OCI-LY7 (cell line): ENCODE measurements at regions not wholly inside any gene's neighbourhood (a gene's known extent, or its start where the extent isn't known, plus 50 kb on each side); places are given as distances from the start of the nearest gene placed in this dataset.

ENCODE experiments used
- BruUV-seq: library from RNA; stranded (reverse); fragments of 400-500 nt; replicated peaks from 2 replicates; lab custom pipeline; 2021; lab: Mats Ljungman, UMichigan
- CTCF ChIA-PET: fragments of 300-600 bp; sonication (Branson Sonifier 250); formaldehyde crosslinking; loops from one replicate; lab custom pipeline; 2022; ENCODE audit warnings: antibody characterized with exemption; ENCODE audit not compliant: unreplicated experiment; lab: Charles Lee
- POLR2A ChIA-PET: fragments of 300-600 bp; sonication (Branson Sonifier 250); formaldehyde crosslinking; loops from one replicate; lab custom pipeline; 2022; ENCODE audit warnings: antibody characterized with exemption; lab: Charles Lee
- DNase-seq: peaks from one replicate; pipeline ENCODE4 v3.0.0-alpha.2; 2015; ENCODE audit warnings: low spot score
- H2AFZ ChIP-seq: fragments of 200-600 bp; sonication (generic), shearing (Covaris generic); 2 replicates; pipeline ENCODE4 v1.6.1; 2014; ENCODE audit warnings: mild to moderate bottlenecking, antibody characterized with exemption, low read length, moderate library complexity
- H3K27ac ChIP-seq: fragments of 200-600 bp; sonication (generic); 2 replicates; pipeline ENCODE4 v1.5.1; 2014; ENCODE audit warnings: mixed run types, low read depth, mild to moderate bottlenecking, moderate library complexity, low read length, inconsistent platforms; ENCODE audit not compliant: poor library complexity, severe bottlenecking
- H3K36me3 ChIP-seq: fragments of 200-600 bp; sonication (generic); 2 replicates; pipeline ENCODE4 v1.6.1; 2014; ENCODE audit warnings: mild to moderate bottlenecking, antibody characterized with exemption, low read length, moderate library complexity, mixed read lengths; ENCODE audit not compliant: insufficient read depth
- H3K4me1 ChIP-seq: fragments of 200-600 bp; sonication (generic); 2 replicates; pipeline ENCODE4 v1.5.1; 2014; ENCODE audit warnings: mild to moderate bottlenecking, low read length; ENCODE audit not compliant: insufficient read depth, poor library complexity, severe bottlenecking
- H3K4me2 ChIP-seq: fragments of 200-600 bp; sonication (generic); 2 replicates; pipeline ENCODE4 v1.6.1; 2014; ENCODE audit warnings: mild to moderate bottlenecking, low read length
- H3K4me3 ChIP-seq: fragments of 200-600 bp; sonication (generic); 2 replicates; pipeline ENCODE4 v1.5.1; 2014; ENCODE audit warnings: mild to moderate bottlenecking, low read depth, low read length; ENCODE audit not compliant: poor library complexity, severe bottlenecking
- H3K79me2 ChIP-seq: fragments of 200-600 bp; sonication (generic); 2 replicates; pipeline ENCODE4 v1.6.1; 2016; ENCODE audit warnings: low read depth, mild to moderate bottlenecking, low read length, moderate library complexity, mixed read lengths; ENCODE audit not compliant: insufficient read depth
- H3K9me2 ChIP-seq: fragments of 200-600 bp; sonication (generic); 2 replicates; pipeline ENCODE4 v1.6.1; 2016; ENCODE audit warnings: mild to moderate bottlenecking, low read length, mixed read lengths; ENCODE audit not compliant: insufficient read depth
- H3K9me3 ChIP-seq: fragments of 200-600 bp; sonication (generic); 2 replicates; pipeline ENCODE4 v1.6.1; 2014; ENCODE audit warnings: mild to moderate bottlenecking, mixed run types, low read length, mixed read lengths
- H4K20me1 ChIP-seq: fragments of 200-600 bp; sonication (generic); 2 replicates; pipeline ENCODE4 v1.6.1; 2014; ENCODE audit warnings: mild to moderate bottlenecking, antibody characterized with exemption, low read length, moderate library complexity, mixed read lengths; ENCODE audit not compliant: insufficient read depth
- EZH2phosphoT487 ChIP-seq: fragments of 200-600 bp; sonication (generic); IDR thresholded peaks from 2 replicates; pipeline ENCODE4 v1.6.1; 2018; ENCODE audit warnings: low read depth, borderline replicate concordance, mild to moderate bottlenecking, mixed run types, antibody characterized with exemption, low read length, moderate library complexity, mixed read lengths
- intact Hi-C: fragments of 100-400 bp; cut with micrococcal nuclease; formaldehyde crosslinking; loops from one replicate; pipeline ENCODE4 v1.10.0; 2022; ENCODE audit not compliant: unreplicated experiment
- TF ChIP-seq, protein P1 (sequence below): fragments of 200-600 bp; sonication (generic); conservative IDR thresholded peaks from 2 replicates; pipeline ENCODE4 v1.5.1; 2014; ENCODE audit warnings: mild to moderate bottlenecking, antibody characterized with exemption, low read length, moderate library complexity, mixed read lengths

DNA sequence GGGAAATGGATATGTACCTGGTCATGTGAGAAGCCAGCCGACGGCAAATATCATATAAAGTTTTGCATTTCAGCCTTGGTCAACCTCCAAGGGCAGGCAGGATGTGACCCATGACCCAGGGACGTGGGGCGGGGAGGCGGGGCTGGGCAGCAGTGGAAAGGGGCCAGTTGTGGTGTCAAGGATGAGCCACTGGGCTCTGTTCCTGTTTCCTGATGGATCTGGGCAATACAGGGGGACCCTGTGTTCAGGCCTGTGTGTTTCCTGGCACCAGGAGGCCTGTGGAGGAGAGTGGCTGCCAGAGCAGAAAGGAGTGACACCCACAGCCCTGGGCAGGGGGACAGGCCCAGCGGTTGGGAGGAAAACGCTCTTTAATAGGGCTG, 106.9 kb downstream of the GATA6 start:
- intact Hi-C loops: no loop called here
- POLR2A ChIA-PET: interaction anchor here (1.0 kb wide), 1 partner anchor 63 kb away, joined by 4 read pairs; no protein-coding TSS in a partner anchor
- H3K9me3 ChIP-seq: no peaks in the 10 kb centered on the region
- no peak overlapping the region for H3K4me3 ChIP-seq
- CTCF ChIA-PET: no interaction called here
- BruUV-seq: no TSS peak
- no peak for DNase-seq
- TF ChIP-seq, protein P1, sequence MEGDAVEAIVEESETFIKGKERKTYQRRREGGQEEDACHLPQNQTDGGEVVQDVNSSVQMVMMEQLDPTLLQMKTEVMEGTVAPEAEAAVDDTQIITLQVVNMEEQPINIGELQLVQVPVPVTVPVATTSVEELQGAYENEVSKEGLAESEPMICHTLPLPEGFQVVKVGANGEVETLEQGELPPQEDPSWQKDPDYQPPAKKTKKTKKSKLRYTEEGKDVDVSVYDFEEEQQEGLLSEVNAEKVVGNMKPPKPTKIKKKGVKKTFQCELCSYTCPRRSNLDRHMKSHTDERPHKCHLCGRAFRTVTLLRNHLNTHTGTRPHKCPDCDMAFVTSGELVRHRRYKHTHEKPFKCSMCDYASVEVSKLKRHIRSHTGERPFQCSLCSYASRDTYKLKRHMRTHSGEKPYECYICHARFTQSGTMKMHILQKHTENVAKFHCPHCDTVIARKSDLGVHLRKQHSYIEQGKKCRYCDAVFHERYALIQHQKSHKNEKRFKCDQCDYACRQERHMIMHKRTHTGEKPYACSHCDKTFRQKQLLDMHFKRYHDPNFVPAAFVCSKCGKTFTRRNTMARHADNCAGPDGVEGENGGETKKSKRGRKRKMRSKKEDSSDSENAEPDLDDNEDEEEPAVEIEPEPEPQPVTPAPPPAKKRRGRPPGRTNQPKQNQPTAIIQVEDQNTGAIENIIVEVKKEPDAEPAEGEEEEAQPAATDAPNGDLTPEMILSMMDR: no peak
- TF ChIP-seq EZH2phosphoT487: no peak
- H3K36me3 ChIP-seq: no peaks in the 10 kb centered on the region
- no peak overlapping the region for H3K4me2 ChIP-seq
- no peaks in the 10 kb centered on the region for H4K20me1 ChIP-seq
- no peaks in the 10 kb centered on the region for H3K4me1 ChIP-seq
- no peak overlapping the region for H3K27ac ChIP-seq
- H3K9me2 ChIP-seq: no peaks in the 10 kb centered on the region
- no peak overlapping the region for H2AFZ ChIP-seq
- H3K79me2 ChIP-seq: no peaks in the 10 kb centered on the region

DNA sequence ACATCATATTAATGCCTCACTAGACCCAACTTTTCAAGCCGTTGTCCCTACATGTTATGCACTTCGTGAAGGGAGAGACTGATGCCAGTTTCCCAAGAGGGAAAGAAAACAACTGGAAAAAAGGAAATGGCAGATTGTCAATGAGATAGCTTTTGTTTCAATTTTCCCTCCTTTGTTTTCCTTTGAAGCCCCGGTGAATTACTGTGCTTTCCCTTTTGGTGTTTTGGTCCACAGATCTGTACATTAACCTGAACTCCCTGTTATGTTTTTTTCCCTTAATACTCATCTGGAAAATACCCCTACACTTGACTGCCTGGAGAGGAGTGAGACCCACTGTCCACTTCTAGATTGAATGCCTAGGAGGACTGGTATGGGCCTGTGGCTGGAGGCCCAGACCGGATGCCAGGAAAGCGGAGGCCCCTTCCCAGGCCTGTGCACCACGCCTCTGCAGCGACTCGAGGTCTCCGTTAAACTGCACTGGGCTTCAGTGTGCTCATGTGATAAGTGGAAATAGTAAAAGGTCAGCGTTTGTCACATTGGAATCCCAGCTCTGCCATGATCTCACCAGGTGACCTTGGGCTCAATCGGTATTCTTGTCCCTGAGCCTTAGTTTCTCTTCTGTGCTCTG, 106.4 kb downstream of the GATA6 start:
- no peaks in the 10 kb centered on the region for H3K4me1 ChIP-seq
- no peak overlapping the region for H3K4me2 ChIP-seq
- no peaks in the 10 kb centered on the region for H3K9me2 ChIP-seq
- no peak overlapping the region for H3K27ac ChIP-seq
- H3K4me3 ChIP-seq: no peak overlapping the region
- no peaks in the 10 kb centered on the region for H3K9me3 ChIP-seq
- DNase-seq: no peak
- no TSS peak for BruUV-seq
- POLR2A ChIA-PET: no interaction called here
- H3K79me2 ChIP-seq: no peaks in the 10 kb centered on the region
- no peaks in the 10 kb centered on the region for H4K20me1 ChIP-seq
- CTCF ChIA-PET: no interaction called here
- intact Hi-C loops: no loop called here
- TF ChIP-seq, protein P1: no peak
- TF ChIP-seq EZH2phosphoT487: no peak
- no peaks in the 10 kb centered on the region for H3K36me3 ChIP-seq
- no peak overlapping the region for H2AFZ ChIP-seq
